PFSK-1 (cell line): ENCODE measurements at regions not wholly inside any gene's neighbourhood (a gene's known extent, or its start where the extent isn't known, plus 50 kb on each side); places are given as distances from the start of the nearest gene placed in this dataset.

Experiments
- POLR2AphosphoS5 ChIP-seq: IDR thresholded peaks from 2 replicates; pipeline ENCODE4 v1.6.1; 2012; ENCODE audit warnings: low read depth, mild to moderate bottlenecking, control low read depth, low read length, moderate library complexity
- SIN3A ChIP-seq: IDR thresholded peaks from 2 replicates; pipeline ENCODE4 v1.6.1; 2012; ENCODE audit warnings: mild to moderate bottlenecking, low read length, moderate library complexity, borderline replicate concordance; ENCODE audit not compliant: insufficient read depth
- TF ChIP-seq, protein P1 (sequence below), 2 experiments: IDR thresholded peaks; 2 replicates each; pipeline versions ENCODE4 v1.6.1 to v1.8.0; 2011 to 2012; ENCODE audit warnings: low read depth in 2 of 2, low read length in 2 of 2, control low read depth in 1 of 2, inconsistent platforms in 1 of 2, mild to moderate bottlenecking in 1 of 2, moderate library complexity in 1 of 2; ENCODE audit not compliant: insufficient read depth in 1 of 2

DNA sequence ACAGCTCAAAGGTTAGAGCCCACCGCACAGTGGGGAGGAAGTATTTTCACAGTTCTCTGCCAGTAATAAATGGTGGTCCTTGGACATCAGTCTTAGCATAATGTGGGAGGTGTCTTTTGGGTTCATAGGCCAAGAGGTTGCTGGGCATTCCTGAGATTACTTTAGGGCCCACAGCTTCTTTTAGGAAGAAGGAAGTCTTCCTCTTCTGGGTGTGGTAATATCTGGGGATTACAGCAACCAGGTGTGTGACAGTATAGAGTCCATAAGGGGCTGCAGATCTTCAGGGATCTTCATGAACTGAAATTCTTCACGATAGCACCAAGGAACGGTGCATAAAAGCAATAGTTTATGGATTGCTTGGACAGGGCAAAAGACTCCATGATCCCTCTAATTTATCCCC, 56.2 kb upstream of the PTGR2 start:
- TF ChIP-seq, protein P1, sequence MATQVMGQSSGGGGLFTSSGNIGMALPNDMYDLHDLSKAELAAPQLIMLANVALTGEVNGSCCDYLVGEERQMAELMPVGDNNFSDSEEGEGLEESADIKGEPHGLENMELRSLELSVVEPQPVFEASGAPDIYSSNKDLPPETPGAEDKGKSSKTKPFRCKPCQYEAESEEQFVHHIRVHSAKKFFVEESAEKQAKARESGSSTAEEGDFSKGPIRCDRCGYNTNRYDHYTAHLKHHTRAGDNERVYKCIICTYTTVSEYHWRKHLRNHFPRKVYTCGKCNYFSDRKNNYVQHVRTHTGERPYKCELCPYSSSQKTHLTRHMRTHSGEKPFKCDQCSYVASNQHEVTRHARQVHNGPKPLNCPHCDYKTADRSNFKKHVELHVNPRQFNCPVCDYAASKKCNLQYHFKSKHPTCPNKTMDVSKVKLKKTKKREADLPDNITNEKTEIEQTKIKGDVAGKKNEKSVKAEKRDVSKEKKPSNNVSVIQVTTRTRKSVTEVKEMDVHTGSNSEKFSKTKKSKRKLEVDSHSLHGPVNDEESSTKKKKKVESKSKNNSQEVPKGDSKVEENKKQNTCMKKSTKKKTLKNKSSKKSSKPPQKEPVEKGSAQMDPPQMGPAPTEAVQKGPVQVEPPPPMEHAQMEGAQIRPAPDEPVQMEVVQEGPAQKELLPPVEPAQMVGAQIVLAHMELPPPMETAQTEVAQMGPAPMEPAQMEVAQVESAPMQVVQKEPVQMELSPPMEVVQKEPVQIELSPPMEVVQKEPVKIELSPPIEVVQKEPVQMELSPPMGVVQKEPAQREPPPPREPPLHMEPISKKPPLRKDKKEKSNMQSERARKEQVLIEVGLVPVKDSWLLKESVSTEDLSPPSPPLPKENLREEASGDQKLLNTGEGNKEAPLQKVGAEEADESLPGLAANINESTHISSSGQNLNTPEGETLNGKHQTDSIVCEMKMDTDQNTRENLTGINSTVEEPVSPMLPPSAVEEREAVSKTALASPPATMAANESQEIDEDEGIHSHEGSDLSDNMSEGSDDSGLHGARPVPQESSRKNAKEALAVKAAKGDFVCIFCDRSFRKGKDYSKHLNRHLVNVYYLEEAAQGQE (IDR thresholded peaks at IDR 0.05; ENCODE audit: insufficient read depth in 1 of 2, low read depth in 2 of 2, low read length in 2 of 2) = no peak
- no peak for TF ChIP-seq SIN3A
- no peak for TF ChIP-seq POLR2AphosphoS5
